GM21526 (cell line): ENCODE measurements at regions not wholly inside any gene's neighbourhood (a gene's known extent, or its start where the extent isn't known, plus 50 kb on each side); places are given as distances from the start of the nearest gene placed in this dataset.

Experiments
- ATAC-seq: cut with Tn5 transposase; IDR thresholded peaks from one replicate; pipeline ENCODE4 v1.9.1; 2021; ENCODE audit warnings: moderate library complexity; ENCODE audit not compliant: unreplicated experiment, low FRiP score

DNA sequence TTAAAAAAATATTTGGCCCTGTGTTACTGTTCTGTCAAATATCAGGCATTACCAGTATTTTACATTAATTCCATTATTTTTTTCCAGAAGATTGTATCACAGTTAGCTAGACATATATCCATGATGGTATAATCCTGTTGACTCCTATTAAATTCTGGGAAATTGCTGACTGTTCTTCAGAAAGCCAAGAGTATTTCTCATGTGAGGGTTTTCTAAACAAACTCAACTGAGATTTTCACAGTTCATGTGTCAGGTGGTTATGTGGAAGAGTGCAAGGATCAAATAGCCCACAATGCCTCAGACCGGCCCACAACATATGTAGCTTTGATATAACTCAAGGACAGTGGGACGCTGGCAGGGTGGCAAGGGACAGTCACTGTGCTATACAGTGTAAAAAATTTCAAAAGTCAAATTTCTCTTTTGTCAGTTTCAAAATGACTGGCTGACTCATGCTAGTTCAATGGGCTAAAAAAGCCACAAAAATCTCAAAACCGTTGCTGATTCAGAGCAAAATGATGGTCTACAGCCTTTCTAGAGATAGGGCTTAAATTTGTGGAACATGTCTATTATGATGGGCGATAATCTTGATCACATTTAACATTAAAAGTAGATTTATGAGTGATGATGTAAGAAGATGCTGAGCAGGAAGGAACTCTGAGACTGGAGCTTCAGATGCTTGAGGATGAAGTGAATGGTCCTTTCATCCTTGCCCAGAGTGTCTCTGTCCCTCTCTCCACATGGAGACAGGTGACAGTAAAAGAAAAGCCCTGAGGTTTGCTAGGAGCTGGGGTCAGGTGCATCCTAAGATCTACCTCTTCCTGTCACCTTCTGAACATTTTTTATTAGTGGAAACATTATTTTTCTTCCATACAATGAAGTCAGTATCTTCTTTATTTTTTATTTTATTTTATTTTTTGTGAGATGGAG is 175.8 kb upstream of the PIEZO2 start:
- peak; percentile 87 for ATAC-seq

DNA sequence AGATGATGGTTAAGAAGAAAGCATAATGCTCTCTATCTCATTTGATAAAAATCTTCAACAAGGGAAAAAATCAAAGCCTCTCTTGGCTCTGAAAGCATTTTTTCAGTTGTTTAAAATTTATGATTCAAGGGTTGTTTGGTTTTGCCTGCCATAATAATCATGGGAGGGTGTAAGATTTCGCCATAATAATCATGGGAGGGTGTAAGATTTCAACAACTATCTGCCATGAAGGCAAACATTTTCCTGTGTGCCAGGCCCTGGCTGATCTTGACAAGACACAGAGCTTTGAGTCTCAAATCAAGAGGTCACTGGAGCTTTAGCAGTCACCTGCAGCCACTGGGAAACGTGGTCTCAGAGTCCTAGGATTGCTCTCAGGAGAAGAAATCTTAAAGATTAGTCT is 175.1 kb upstream of the PIEZO2 start:
- no peak for ATAC-seq

DNA sequence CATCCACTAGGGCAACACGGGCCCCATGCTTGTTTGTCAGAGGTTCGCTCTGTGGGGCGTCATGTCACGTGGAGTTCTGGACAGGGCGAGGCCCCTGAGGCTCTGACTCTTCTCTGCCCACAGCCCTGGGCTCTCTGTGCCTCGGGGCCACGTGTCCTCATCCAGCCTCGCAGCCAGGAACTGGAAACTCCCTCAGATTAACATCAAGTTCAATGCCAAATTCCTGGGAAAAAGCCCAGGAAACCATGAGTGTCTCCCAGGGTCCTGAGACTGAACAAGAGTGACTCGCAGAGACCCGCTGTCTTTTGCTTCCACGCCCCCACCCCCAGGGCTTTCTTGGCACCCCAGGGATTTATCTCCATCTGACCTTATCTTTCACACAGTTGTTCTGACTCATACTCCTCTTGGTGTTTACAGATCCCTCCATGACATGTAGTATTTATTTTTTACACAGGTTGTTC is 174.0 kb upstream of the PIEZO2 start:
- ATAC-seq, result no peak

DNA sequence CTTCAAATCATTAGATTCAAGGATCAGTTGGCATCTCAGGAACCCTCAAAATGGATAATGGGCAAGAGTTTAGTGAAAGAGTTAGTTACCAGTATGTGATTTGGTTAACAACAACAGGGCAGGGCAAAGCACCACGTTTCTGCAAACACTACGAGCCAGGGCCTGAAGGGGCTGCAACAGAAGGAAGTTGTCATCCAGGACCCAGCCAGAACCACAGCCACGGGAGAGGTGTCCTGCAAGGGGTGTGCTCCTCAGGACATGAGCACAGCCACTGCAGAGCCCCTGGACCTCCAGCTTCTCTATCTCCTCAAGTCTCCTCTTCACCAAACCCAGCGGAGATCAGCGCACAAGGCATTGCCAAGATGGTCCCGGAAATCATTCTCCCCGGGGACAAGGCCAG is 173.3 kb upstream of the PIEZO2 start:
- ATAC-seq, result no peak

DNA sequence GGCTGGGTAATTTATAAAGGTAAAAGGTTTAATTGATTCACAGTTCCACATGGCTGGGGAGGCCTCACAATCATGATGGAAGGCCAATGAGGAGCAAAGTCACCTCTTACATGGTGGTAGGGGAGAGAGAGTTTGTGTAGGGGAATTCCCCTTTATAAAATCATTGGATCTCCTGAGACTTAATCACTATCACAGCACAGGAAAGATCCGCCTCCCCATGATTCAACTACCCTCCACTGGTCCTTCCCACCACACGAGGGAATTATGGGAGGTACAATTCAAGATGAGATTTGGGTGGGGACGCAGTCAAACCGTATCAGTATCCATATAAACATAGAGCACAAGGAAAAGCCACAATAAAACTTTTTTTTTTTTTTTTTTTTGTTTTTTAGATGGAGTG is 172.6 kb upstream of the PIEZO2 start:
- no peak for ATAC-seq

DNA sequence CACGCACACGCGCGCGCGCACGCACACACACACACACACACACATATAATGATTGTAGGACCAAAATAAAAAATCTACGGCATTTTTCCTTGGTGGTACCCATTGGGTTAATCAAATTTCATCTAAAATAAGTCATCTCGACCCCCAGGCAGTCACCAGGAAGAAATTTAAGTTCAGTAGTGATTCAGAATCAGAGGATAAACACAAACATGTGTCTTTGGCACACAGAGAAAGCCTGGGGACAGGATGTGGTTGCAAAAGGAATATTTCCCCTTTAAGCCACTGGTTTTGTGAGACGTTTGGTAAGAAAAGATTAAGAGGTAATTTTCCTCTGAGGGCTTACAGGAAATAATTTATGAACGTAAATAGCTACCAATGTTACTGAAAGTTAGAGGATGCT is 171.6 kb upstream of the PIEZO2 start:
- ATAC-seq, result no peak

DNA sequence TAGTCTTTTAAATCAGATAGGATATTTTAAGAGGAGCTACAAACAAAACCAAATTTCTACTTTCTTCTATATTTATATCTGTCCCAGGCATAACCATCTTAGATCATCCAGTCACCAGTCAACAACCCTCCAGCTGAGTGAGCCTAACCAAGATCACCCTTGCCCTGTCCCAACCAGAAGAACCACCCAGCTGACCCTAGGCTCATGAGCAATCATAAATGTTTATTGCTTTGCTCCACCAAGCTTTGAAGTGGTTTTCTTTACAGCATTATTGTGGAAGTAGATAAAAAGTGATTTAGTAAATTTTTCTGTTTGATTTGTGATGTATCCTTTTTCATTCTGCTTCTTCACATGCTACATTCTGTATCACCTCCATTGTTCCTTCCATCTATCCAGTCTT is 167.2 kb upstream of the PIEZO2 start:
- ATAC-seq, result no peak

DNA sequence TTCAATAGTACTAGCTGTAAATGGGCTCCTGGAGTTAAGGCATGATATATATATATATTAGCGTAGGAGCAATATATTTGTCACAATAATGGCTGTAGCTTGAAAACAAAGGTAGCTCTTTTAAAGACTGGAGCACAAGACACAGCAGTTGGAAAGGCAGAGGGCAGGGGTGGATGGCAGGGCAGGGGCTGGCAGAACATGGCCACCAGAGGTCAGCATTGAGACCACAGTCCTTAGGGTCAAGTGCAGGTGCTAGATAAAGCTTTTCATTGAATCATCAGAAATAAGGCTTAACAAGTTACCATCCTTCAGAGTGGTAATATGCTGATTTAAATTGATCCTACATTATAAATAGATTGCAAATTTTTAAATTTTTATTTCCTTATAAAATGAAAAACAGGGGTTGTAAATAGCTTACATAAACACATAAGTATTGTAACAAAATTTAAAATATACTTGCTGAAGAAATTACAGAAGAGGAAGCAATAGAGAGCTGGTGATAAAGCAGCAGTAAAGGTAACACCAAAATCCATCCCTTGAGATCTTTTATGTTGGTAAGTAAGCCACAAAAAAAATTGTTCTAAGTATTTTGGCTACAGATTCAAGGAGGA is 161.2 kb upstream of the PIEZO2 start:
- ATAC-seq, result no peak

DNA sequence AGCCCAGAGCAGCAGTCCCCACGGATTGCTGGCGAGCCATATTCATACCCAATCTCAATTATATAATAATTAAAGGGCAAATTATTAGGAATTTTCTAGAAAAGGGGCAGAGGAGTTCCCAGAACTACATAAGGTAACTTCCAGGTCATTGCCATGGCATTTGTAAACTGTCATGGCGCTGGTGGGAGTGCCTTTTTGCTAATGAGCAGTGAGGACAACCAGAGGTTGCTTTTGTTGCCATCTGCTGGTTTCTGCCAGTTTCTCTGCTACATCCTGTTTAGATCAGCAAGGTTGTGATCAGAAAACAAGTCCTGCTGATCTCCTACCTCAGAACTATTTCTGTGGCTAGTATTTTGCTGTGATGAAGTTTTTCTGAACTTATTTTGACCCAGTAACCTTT is 159.8 kb upstream of the PIEZO2 start:
- ATAC-seq, result no peak

DNA sequence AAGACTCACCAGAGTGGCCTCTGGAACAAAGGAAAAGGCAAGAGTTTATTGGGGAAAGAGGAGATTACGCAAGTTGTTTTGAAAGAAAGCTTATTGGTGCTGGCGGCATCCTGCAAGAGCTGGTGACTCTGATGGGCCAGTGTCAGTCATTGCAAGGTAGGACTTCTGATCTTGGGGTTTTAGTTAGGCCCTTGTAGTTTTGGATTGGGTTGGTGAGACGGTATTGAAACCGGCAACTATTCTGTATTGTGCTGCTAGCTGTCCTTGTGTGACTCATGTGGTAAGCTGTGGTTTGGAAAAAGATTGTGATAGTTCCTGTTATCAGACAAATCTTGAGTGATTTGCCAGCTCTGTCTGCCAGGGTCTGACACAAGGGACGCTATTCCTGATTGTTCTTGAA is 159.1 kb upstream of the PIEZO2 start:
- ATAC-seq, result no peak

DNA sequence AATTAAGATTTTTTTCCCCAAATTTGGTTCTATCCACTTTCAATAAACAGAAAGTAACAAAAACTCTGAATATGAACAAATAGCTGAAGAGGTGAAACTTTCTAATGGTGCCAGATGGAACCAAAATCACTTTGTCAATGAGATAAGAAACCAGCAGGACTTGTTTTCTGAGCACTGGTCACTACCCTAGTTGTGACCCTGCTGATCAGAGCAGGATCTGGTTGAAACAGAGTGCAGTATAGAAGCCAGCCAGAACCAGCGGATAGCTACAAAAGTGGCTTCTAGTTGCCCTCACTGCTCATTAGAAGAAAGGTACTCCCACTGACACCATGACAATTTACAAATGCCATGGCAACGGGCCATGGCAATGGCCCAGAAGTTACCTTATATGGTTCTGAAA is 158.3 kb upstream of the PIEZO2 start:
- no peak for ATAC-seq

DNA sequence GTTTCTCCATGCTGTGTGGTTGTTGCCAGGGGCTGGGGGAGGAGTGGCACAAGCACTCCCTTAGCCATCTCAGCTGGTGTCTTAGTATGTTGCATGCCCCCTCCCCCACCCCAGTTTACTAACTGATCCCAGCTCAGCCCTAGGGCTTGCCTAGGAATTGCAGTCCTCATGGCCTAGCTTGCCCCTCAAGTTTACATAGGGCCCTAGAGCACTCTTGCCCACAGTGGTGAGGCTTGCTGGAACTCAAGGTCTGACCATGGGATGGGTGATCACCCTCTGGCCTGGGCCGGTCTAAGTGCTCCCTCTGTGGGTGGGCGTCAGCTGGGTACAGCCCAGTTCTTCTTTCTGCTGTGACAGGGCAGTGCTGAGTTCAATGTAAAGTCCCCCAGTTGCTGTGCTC is 156.1 kb upstream of the PIEZO2 start:
- ATAC-seq, result no peak

DNA sequence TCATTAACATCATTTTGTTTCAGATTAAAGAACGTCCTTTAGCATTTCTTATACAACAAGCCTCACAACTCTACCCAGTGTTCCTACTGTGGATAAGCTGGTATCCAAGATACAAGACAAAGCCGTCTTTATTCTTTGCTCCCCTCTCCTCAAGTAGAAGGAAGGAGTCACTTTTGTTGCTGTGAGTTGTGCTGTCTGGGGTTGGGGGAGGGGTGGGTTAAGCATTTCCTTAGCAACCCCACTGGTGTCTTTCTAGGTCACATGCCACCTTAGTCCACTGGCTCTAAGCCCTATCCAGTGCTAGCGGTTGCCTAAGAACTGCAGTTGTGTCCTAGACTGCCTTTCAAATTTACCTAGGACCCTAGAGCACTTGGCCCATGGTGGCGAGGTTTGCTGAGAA is 155.6 kb upstream of the PIEZO2 start:
- no peak for ATAC-seq

DNA sequence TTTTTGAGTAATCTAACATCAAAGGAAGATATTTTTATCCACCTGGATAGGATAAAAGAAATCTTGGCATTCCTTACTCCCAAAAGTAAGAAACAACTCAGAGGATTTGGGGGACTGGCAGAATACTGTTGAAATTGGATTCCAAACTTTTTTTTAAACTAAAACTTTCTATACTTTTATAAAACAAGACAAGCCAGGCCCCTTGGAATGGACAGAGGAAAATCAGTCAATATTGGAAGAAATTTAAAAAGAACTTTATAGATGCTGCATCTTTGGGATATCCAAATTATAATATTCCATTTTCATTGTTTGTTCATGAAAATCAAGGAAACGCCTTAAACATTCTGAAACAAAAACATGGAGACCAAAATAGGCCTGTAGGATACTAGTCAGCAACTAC is 147.6 kb upstream of the PIEZO2 start:
- no peak for ATAC-seq

DNA sequence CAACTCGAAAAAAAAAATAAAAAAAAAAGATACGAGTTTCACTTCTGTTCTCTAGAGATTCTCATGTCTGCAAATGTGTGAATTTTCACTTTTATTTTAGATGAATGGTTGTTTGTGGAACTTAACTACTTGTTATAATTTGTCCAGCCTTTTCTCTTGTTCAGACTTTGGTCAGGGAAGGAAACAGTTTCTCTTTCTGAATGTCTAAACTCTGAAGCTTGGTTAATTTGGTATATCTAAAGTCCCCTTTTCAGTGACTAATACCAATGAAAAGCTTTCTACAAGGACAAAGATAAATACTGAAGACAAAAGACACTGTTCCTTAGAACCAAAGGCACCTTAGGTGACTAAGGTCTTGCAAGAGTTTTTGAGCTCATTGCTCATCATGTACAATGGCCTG is 144.4 kb upstream of the PIEZO2 start:
- ATAC-seq, result peak; percentile 64

DNA sequence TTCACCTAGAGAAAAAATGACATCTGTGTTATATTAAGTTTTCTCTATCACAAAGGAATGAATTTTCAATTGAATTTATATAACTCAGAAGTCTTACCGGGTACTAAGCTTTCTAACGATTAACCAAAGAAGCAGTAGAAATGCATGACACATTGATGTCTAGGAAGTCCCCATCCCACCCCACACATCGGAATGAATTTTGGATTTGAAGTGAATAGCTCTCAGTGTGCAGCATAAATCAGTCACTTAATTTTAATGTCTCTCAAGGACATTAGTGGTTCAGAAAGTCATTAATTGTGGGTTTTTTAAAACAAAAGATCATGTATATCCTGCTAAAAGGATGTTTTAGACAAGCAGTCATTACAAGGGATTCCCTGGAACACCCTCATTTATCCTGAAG is 141.4 kb upstream of the PIEZO2 start:
- ATAC-seq, result no peak

DNA sequence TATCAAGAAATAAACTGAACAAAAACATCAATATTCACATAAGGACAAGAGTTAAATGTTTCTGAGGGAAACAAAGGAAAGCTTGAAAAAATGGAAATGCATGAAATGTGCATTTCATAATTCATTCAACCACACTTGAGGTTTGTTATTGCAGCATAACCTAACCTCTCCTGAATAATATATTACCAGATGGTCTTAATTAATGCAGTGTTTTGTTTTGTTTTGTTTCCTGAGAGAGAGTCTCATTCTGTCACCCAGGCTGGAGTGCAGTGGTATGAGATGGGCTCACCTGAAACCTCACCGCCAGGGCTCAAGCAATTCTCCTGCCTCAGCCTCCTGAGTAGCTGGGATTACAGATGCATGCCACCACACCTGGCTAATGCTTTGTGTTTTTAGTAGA is 139.9 kb upstream of the PIEZO2 start:
- ATAC-seq, result no peak

DNA sequence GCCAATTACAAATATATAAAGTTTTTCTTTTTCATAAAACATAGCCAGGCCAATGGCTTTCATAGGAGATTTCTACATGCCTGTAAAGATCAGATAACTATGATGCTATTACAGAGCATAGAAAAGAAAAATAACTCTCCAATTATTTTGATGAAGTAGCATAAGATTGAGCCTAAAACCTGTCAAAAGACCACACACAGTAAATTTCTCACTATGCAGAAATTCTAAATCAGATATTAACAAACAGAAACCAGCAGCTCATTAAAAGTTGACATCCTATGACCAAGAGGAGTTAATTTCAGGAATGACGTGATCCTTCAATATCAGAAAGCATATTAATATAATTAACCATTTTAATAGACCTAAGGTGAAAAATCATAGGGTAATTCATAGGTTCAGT is 139.0 kb upstream of the PIEZO2 start:
- ATAC-seq, result no peak

DNA sequence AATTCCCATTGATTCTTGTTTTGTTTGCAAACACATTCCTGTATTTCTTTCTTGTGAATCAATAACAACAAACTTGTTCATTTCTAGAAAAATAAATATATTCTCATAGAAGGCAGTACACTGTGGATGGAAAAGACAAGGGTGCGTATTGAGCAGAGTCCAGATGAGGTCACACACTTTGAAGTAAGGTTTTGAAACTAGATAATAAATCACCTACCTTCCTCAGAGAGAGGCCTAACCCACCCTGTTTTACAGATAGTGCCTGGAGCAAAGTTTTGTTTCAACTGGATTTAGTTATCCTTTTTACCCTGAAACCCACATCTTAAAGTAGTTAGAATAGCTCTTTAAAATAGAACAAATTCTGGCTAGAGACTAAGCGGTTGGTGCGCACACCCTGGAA is 137.1 kb upstream of the PIEZO2 start:
- ATAC-seq, result no peak

DNA sequence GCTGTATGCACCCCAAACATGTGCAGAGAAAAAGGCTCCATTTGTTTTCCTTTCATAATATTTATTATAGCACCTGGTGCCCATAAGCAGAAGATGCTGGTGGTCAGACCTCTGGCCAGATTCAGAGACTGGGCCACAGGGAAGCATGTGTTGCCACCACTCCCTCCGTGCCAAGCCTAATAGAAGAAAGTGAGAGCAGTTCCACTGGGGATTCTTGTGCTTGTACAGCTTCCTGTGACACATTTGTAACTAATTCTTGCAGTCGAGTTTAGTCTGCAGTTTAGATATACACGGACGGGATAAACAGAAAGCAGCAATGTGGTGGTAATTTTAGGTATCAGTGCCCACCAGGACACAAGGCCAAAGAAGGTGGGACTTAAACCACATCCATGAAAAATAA is 135.4 kb upstream of the PIEZO2 start:
- ATAC-seq, result no peak

DNA sequence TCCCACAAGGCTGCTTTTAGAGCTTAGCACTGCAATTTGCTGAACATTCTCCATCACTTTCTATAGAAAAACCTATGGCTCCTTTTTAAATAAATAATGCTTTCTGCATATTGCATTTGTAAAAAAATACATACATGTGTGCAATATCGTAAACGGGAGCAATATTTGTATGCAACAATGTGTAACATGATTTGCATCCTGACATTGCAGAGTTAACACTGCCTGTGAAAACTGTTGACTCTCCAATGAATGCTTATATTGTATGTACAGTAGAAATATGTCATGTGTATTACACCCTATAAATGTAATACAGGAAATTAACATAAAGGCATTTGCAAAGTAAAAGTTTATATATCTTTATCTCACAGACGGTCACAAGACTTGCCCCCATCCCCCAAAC is 135.0 kb upstream of the PIEZO2 start:
- no peak for ATAC-seq

DNA sequence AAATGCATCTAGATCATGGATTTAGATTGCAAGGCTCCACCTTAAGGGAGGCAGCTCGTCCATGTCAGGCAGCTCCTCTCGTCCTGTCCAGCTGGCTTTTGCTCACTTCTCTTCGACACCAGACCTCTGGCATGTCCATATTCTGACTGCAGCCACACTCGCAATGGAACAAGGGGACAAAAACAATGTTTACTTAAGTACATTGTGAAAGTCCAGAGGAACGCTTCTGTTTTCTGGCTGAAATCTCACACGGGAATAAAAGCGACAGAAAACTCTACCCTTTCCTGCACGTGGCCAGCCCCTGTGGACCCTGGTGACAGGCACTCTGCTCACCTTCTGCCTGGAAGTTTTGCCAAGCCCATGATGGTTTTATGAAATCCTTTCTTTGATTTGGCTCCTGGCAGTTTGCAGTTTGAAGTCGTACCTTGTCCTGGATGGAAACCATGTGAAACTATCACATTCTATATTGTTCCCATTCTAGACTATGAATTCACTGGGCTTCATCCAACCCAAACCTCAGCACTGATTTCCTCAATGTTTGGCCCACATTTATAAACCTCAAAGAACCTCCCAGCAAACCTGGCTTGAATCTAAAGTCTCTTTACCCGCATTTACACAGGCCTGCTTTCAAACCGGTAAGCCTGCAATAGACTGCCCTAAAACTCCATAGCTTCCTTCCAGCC is 134.3 kb upstream of the PIEZO2 start:
- no peak for ATAC-seq
